Esophagus muscularis mucosa (tissue), 4 donors: ENCODE measurements at regions not wholly inside any gene's neighbourhood (a gene's known extent, or its start where the extent isn't known, plus 50 kb on each side); places are given as distances from the start of the nearest gene placed in this dataset.

Experiments used
- EP300 ChIP-seq: sonication (generic); formaldehyde crosslinking; IDR thresholded peaks from one replicate; pipeline ENCODE4 v1.6.1; 2017; ENCODE audit warnings: antibody characterized with exemption
- POLR2A ChIP-seq: fragments of 450-650 bp; IDR thresholded peaks from one replicate; pipeline ENCODE4 v1.6.1; 2017; ENCODE audit warnings: antibody characterized with exemption, moderate library complexity, mild to moderate bottlenecking, low read depth
- TF ChIP-seq, protein P1 (sequence below), 3 experiments: fragments of 200-600 bp in 2 of 3; fragments of 450-650 bp in 1 of 3; sonication (generic) in 2 of 3; IDR thresholded peaks; one replicate each; pipeline ENCODE4 v1.5.1; 2017 to 2019; ENCODE audit warnings: antibody characterized with exemption in 3 of 3, mild to moderate bottlenecking in 2 of 3, moderate library complexity in 1 of 3

DNA sequence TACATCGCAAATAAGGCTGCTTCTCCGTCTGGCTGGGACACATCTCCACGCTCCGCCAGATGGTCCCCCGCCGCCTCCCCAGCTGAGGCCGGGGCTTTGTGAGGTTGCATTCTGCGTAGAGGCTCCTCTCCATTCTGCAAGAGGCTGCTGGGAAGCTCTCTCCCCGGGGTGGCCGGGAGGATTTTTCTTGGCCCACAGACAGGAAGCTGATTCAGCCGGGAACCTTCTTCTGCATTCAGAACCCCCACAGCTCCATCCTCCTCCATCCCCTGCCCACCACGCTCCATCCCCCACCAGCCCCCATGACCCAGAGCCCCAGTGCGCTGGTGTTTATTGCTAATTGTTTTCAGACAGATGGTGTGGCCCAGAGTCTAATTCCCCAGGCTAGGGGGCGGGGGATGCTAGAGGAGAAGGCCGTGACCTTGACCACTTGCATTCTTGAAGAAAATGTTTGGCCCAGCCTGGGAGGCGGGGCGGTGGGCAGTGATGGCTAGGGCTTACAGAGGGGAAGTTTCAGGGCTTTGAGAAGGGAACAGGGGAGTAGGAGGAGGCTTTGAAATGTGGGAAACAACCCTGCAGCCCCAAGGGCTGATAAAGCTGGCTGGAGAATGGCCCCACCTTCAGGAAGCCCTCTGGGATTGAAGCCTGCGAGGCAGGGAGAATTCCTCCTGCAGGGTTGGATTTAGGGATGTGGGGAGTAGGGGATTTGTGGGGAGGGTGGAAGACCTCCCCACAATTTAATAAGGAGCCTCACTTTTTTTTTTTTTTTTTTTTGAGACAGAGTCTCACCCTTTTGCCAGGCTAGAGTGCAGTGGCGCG is 88.5 kb upstream of the NCOR2 start:
- TF ChIP-seq POLR2A (no peak), EP300 (no peak)
- TF ChIP-seq, protein P1, sequence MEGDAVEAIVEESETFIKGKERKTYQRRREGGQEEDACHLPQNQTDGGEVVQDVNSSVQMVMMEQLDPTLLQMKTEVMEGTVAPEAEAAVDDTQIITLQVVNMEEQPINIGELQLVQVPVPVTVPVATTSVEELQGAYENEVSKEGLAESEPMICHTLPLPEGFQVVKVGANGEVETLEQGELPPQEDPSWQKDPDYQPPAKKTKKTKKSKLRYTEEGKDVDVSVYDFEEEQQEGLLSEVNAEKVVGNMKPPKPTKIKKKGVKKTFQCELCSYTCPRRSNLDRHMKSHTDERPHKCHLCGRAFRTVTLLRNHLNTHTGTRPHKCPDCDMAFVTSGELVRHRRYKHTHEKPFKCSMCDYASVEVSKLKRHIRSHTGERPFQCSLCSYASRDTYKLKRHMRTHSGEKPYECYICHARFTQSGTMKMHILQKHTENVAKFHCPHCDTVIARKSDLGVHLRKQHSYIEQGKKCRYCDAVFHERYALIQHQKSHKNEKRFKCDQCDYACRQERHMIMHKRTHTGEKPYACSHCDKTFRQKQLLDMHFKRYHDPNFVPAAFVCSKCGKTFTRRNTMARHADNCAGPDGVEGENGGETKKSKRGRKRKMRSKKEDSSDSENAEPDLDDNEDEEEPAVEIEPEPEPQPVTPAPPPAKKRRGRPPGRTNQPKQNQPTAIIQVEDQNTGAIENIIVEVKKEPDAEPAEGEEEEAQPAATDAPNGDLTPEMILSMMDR (IDR thresholded peaks at IDR 0.05), result no peak
